Prostate gland (tissue), 2 donors: ENCODE measurements at regions not wholly inside any gene's neighbourhood (a gene's known extent, or its start where the extent isn't known, plus 50 kb on each side); places are given as distances from the start of the nearest gene placed in this dataset.

Experiments
- DNase-seq: peaks from one replicate; pipeline ENCODE4 v3.0.0-alpha.2; 2019; ENCODE audit warnings: low spot score
- H3K27ac ChIP-seq, 2 donors: fragments of 200-600 bp; sonication (generic); 2 replicates each; pipeline ENCODE4 v1.5.1; 2017 to 2019
- H3K27me3 ChIP-seq: fragments of 200-600 bp; sonication (generic); replicated peaks from 2 replicates; pipeline ENCODE4 v1.5.1; 2019; ENCODE audit not compliant: insufficient read depth
- H3K36me3 ChIP-seq, 2 donors: fragments of 200-600 bp; sonication (generic); 1 replicate in 1 of 2; 2 replicates in 1 of 2; pipeline versions ENCODE4 v1.5.1 to v1.8.1; 2017 to 2019
- H3K4me1 ChIP-seq: fragments of 200-600 bp; sonication (generic); replicated peaks from 2 replicates; pipeline ENCODE4 v1.5.1; 2019
- H3K4me3 ChIP-seq, 2 donors: fragments of 200-600 bp; sonication (generic); 2 replicates each; pipeline ENCODE4 v1.5.1; 2017 to 2019
- H3K9me3 ChIP-seq: fragments of 200-600 bp; sonication (generic); 2 replicates; pipeline ENCODE4 v1.5.1; 2017
- POLR2A ChIP-seq: fragments of 450-650 bp; IDR thresholded peaks from one replicate; pipeline ENCODE4 v1.6.1; 2016; ENCODE audit warnings: antibody characterized with exemption, mild to moderate bottlenecking
- POLR2AphosphoS5 ChIP-seq: sonication (generic); formaldehyde crosslinking; IDR thresholded peaks from one replicate; pipeline ENCODE4 v1.6.1; 2017; ENCODE audit warnings: antibody characterized with exemption
- WGBS: methylation state at CpG from one replicate; pipeline ENCODE4 v1.1.5; 2018; 5-methylcytosine and 5-hydroxymethylcytosine counted together
- intact Hi-C: fragments of 100-400 bp; cut with DNase I; formaldehyde crosslinking; loops from one replicate; pipeline ENCODE4 v1.14.2; 2022
- TF ChIP-seq, protein P1 (sequence below), 4 experiments: fragments of 200-600 bp in 2 of 4; fragments of 450-650 bp in 2 of 4; sonication (generic) in 2 of 4; IDR thresholded peaks; 1 replicate in 3 of 4; 2 replicates in 1 of 4; pipeline ENCODE4 v1.5.1; 2016 to 2019; ENCODE audit warnings: antibody characterized with exemption in 4 of 4, mild to moderate bottlenecking in 2 of 4, moderate library complexity in 2 of 4

DNA sequence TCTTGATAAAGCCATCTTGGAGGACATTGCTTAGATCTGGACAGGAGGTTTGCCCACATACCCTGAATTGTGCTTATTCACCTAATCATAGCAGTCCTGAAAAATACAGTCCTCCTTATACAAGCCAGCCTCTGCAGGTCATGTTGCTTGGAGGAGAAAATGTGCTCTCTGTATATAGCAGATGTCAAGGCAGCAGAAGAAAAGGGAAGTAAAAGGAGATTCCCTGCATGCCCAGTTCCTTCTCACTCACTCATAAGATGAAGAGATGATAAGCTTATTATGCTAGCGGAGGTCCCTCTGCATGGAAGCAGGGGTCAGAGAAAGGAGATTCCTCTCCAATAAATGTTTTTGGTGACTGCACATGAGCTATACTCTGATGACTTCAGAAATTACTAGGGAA is 458.8 kb upstream of the ZMIZ1 start:
- intact Hi-C loops = no loop called here
- 76% methylated on average over 1 of the region's 1 CpG for WGBS
- no peaks in the 10 kb centered on the region for H3K27me3 ChIP-seq
- H3K4me3 ChIP-seq = no peak overlapping the region
- no peak for TF ChIP-seq POLR2A
- TF ChIP-seq, protein P1, sequence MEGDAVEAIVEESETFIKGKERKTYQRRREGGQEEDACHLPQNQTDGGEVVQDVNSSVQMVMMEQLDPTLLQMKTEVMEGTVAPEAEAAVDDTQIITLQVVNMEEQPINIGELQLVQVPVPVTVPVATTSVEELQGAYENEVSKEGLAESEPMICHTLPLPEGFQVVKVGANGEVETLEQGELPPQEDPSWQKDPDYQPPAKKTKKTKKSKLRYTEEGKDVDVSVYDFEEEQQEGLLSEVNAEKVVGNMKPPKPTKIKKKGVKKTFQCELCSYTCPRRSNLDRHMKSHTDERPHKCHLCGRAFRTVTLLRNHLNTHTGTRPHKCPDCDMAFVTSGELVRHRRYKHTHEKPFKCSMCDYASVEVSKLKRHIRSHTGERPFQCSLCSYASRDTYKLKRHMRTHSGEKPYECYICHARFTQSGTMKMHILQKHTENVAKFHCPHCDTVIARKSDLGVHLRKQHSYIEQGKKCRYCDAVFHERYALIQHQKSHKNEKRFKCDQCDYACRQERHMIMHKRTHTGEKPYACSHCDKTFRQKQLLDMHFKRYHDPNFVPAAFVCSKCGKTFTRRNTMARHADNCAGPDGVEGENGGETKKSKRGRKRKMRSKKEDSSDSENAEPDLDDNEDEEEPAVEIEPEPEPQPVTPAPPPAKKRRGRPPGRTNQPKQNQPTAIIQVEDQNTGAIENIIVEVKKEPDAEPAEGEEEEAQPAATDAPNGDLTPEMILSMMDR (IDR thresholded peaks at IDR 0.05) = no peak
- TF ChIP-seq POLR2AphosphoS5 = no peak
- H3K36me3 ChIP-seq = no peaks in the 10 kb centered on the region
- no peaks in the 10 kb centered on the region for H3K4me1 ChIP-seq
- H3K9me3 ChIP-seq = no peaks in the 10 kb centered on the region
- DNase-seq = no peak
- no peak overlapping the region for H3K27ac ChIP-seq

GRCh38 chr10:78613132-78613531 is 455.6 kb upstream of the ZMIZ1 start:
- no peak for TF ChIP-seq POLR2A
- TF ChIP-seq, protein P1 (IDR thresholded peaks at IDR 0.05) = no peak
- no peaks in the 10 kb centered on the region for H3K4me1 ChIP-seq
- H3K36me3 ChIP-seq = no peaks in the 10 kb centered on the region
- intact Hi-C loops = no loop called here
- no peaks in the 10 kb centered on the region for H3K27me3 ChIP-seq
- H3K27ac ChIP-seq = no peak overlapping the region
- no peaks in the 10 kb centered on the region for H3K9me3 ChIP-seq
- no peak overlapping the region for H3K4me3 ChIP-seq
- no peak for DNase-seq

DNA sequence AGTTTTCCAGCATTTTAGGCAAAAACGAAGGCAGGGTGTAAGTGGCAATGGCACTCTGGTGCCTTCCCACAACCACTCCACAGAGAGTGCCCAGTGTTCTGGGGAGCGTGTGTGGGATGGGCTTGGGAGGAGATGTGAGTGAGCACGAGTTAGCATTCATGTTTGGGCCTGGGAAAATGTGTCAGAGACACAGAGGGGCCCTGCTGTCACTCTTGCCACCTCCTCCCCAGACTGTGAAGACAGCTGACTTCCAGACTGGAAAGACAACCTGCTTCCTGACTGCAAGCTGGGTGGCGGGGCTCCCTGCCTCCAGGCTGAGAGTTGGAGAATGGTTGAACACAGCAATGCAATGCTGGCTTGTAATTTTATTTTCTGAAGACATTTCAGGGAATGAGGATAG is 454.5 kb upstream of the ZMIZ1 start:
- TF ChIP-seq POLR2AphosphoS5 (no peak), POLR2A (no peak)
- TF ChIP-seq, protein P1 (IDR thresholded peaks at IDR 0.05) = no peak
- DNase-seq = no peak
- Histone ChIP-seq H3K27me3 (no peaks in the 10 kb centered on the region), H3K9me3 (no peaks in the 10 kb centered on the region), H3K27ac (no peak overlapping the region), H3K36me3 (no peaks in the 10 kb centered on the region), H3K4me1 (no peaks in the 10 kb centered on the region), H3K4me3 (no peak overlapping the region)
- intact Hi-C loops = no loop called here
- 92% methylated on average over 4 of the region's 4 CpGs for WGBS

DNA sequence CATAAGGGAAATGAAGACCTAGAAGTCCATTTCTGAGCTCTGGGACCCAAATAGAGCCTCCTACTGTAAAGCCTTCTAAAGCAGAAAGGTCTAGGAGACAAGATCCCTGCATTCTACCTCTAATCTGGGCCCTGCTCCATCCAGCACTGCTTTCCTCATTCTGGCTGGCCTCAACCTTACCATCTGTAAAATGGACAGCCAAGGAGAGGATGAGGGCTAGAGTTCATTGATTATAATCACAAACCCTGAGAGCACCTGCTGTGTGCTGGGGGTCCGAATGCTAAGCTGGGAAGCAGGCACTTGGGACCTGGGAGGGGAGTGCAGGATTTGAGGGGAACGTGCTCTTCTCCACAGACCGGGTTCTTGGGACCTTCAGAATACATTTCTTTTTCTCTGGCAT is 454.0 kb upstream of the ZMIZ1 start:
- no peak overlapping the region for H3K4me3 ChIP-seq
- no peaks in the 10 kb centered on the region for H3K9me3 ChIP-seq
- intact Hi-C loops = no loop called here
- H3K27ac ChIP-seq = no peak overlapping the region
- H3K36me3 ChIP-seq = no peaks in the 10 kb centered on the region
- H3K27me3 ChIP-seq = no peaks in the 10 kb centered on the region
- no peak for DNase-seq
- no peaks in the 10 kb centered on the region for H3K4me1 ChIP-seq
- TF ChIP-seq POLR2A (no peak), POLR2AphosphoS5 (no peak)
- TF ChIP-seq, protein P1 (IDR thresholded peaks at IDR 0.05) = no peak
- WGBS = 94% methylated on average over 3 of the region's 3 CpGs

- no peaks in the 10 kb centered on the region for H3K9me3 ChIP-seq
- no peaks in the 10 kb centered on the region for H3K4me1 ChIP-seq
- intact Hi-C loops = no loop called here
- no peak for DNase-seq
- TF ChIP-seq POLR2A (no peak), POLR2AphosphoS5 (no peak)
- TF ChIP-seq, protein P1 (IDR thresholded peaks at IDR 0.05) = no peak
- no peak overlapping the region for H3K27ac ChIP-seq
- no peaks in the 10 kb centered on the region for H3K36me3 ChIP-seq
- WGBS = 55% methylated on average over 4 of the region's 4 CpGs
- no peak overlapping the region for H3K4me3 ChIP-seq
- H3K27me3 ChIP-seq = no peaks in the 10 kb centered on the region
Measured at GRCh38 chr10:78616125-78616695, 452.6 kb upstream of the ZMIZ1 start.
